NT2/D1 (cell line): ENCODE measurements at regions not wholly inside any gene's neighbourhood (a gene's known extent, or its start where the extent isn't known, plus 50 kb on each side); places are given as distances from the start of the nearest gene placed in this dataset.

Experiments
- SUZ12 ChIP-seq: IDR thresholded peaks from 2 replicates; pipeline ENCODE4 v1.6.1; 2011; ENCODE audit not compliant: insufficient read length, insufficient read depth; ENCODE audit errors: extremely low read depth
- YY1 ChIP-seq: IDR thresholded peaks from 2 replicates; pipeline ENCODE4 v1.6.1; 2011; ENCODE audit not compliant: insufficient read length, insufficient read depth
- ZNF274 ChIP-seq: IDR thresholded peaks from 2 replicates; pipeline ENCODE4 v1.6.1; 2011; ENCODE audit warnings: mild to moderate bottlenecking, low read depth, low read length

DNA sequence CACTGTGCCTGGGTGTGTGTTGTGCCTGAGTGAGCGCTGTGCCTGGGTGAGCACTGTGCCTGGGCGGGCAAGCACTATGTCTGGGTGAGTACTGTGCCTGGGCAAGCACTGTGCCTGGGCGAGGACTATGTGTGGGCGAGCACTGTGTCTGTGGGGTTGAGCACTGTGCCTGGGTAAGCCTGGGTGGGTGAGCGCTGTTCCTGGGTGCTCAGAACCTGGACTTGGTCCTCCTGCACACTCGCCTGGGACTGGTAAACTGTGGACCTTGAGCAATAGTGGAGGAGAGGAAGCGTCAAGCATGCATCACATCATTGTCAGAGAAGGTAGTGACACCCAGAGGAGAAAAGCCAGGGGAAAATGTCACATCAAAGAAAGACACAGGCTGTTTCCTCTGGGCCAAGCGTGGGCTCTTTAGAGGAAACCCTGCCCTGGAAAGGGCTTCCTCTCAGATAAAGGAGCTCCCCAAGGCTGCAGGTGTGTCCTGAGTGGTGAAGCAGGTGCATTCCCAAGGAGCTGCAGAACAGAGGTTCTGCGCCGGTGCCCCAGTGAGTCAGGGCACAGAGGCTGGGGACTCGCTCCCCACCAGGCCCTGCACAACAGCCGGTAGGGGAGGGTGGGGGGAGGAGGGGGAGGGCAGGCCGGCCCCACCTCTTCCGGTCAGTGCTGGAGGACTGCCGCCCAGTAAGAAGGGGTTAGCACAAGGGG lies 141.2 kb downstream of the TEX29 start:
- TF ChIP-seq YY1 (no peak), ZNF274 (no peak), SUZ12 (no peak)
